Epidermal melanocyte (primary cell): ENCODE measurements at regions not wholly inside any gene's neighbourhood (a gene's known extent, or its start where the extent isn't known, plus 50 kb on each side); places are given as distances from the start of the nearest gene placed in this dataset.
A peak's percentile ranks its signal among the peaks of the same experiment; 100 is the strongest.
"Not testable (repeated sequence)": the region's sequence is repeated elsewhere in the genome, so short reads cannot be mapped to it uniquely, and the experiment has no call there.

Experiments
- DNase-seq: peaks from one replicate; pipeline ENCODE4 v3.0.0; 2011; ENCODE audit warnings: low spot score; ENCODE audit not compliant: insufficient read length

- DNase-seq, result no peak
Measured at GRCh38 chrY:7417946-7418345, 506.4 kb upstream of the AMELY start.

- DNase-seq, result no peak
Measured at GRCh38 chrY:7416406-7416805, 504.9 kb upstream of the AMELY start.

GRCh38 chrY:7415157-7415633 lies 503.6 kb upstream of the AMELY start:
- DNase-seq, result no peak

- DNase-seq, result no peak
Measured at GRCh38 chrY:7390056-7390455, 478.5 kb upstream of the AMELY start.

GRCh38 chrY:7382988-7383387 lies 471.4 kb upstream of the AMELY start:
- no peak for DNase-seq

GRCh38 chrY:7377091-7377490 lies 465.5 kb upstream of the AMELY start:
- no peak for DNase-seq

- DNase-seq, result not testable (repeated sequence)
Measured at GRCh38 chrY:7374485-7374884, 462.9 kb upstream of the AMELY start.

GRCh38 chrY:7371953-7372352 lies 460.4 kb upstream of the AMELY start:
- not testable (repeated sequence) for DNase-seq

GRCh38 chrY:7371026-7371425 lies 459.5 kb upstream of the AMELY start:
- DNase-seq, result not testable (repeated sequence)

GRCh38 chrY:7359520-7359919 lies 448.0 kb upstream of the AMELY start:
- no peak for DNase-seq

- DNase-seq, result no peak
Measured at GRCh38 chrY:7358103-7358752, 446.7 kb upstream of the AMELY start.

GRCh38 chrY:7355891-7356290 lies 444.3 kb upstream of the AMELY start:
- DNase-seq, result not testable (repeated sequence)

- DNase-seq, result peak; percentile 55
Measured at GRCh38 chrY:7344661-7345060, 433.1 kb upstream of the AMELY start.

- DNase-seq, result no peak
Measured at GRCh38 chrY:7343261-7343660, 431.7 kb upstream of the AMELY start.

GRCh38 chrY:7342732-7343131 lies 431.2 kb upstream of the AMELY start:
- not testable (repeated sequence) for DNase-seq

- DNase-seq, result no peak
Measured at GRCh38 chrY:7339391-7340087, 428.0 kb upstream of the AMELY start.

- DNase-seq, result no peak
Measured at GRCh38 chrY:7336023-7336873, 424.7 kb upstream of the AMELY start.

GRCh38 chrY:7334449-7334848 lies 422.9 kb upstream of the AMELY start:
- no peak for DNase-seq

- DNase-seq, result no peak
Measured at GRCh38 chrY:7326296-7327246, 415.0 kb upstream of the AMELY start.

GRCh38 chrY:7325531-7325930 lies 414.0 kb upstream of the AMELY start:
- DNase-seq, result no peak

- peak; percentile 25 for DNase-seq
Measured at GRCh38 chrY:7320751-7321150, 409.2 kb upstream of the AMELY start.
